Non-pigmented ciliary epithelial cell (primary cell): ENCODE measurements at regions not wholly inside any gene's neighbourhood (a gene's known extent, or its start where the extent isn't known, plus 50 kb on each side); places are given as distances from the start of the nearest gene placed in this dataset.

ENCODE experiments used
- DNase-seq: peaks from one replicate; pipeline ENCODE4 v3.0.0-alpha.2; 2010; ENCODE audit warnings: low read depth

DNA sequence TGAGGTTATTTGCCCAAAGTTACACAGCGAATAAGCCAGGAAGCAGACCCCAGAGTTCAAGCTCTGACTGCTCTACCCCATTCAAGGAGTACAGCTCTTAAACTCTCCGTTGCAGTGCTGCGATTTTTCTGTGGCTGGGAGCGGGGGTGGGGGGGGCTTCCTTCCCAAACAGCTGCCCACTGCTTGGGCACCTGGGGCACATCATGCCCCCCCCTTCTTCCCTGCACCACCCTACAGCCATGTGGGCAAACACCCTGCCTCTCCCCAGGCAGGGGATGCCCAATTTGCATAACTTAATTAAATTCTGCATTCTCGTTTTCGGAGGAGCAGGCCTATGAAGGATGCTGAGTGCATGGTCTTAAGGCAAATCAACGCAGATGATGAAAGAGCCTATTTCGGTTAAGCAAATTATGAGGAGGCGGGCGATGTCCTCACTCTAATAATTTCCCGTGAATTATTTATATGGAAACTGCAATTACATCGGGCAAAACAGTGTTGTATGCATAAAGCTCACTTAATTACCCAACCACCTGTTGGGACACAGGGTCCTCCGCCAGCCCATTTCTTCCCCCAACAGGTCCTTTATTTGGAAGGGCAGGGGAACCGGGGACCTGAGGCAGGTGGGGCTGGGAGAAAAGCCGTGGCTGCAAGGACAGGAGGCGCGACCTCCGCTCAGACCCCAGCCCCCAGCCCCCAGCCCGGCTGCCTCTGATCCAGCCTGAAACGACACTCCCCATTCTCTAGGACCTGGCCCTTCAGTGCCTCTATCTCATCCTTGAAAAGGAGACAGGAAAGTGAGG is 610.5 kb downstream of the BUD13 start:
- DNase-seq = no peak

- DNase-seq = no peak
Observed at GRCh38 chr11:116148645-116149044, 624.1 kb downstream of the BUD13 start.

- DNase-seq = no peak
Observed at GRCh38 chr11:116148056-116148455, 624.7 kb downstream of the BUD13 start.

DNA sequence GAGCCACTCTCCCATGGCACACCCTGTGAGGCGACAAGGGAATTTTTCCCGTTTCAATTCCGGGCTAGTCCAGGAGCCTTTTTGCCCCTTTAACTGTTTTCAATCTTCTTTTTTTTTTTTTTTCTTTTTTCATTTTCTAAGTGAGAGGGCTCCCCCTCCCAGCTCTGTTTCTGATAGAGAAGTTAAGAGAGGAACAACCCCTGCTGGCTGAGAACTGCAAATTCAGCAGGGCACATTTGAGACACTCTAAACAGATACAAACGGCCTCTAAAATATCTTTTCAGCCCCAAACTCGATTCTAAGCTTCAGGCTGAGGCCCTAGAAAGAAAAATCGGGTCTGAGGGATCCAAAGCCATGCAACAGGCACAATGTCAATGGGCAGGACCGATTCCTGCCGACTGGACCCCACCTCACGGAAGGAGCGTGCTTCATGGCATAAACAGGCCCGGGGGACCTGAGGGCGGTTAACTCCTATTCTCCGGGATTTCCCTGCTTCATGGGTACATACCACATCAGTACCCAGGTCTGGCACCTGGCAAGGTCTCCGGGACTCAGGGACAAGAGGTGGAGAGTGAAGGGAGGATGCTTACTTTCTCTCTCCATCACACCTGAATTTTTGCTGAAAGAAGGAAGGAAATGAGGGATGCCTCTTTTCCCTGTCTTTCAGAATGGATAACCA is 627.5 kb downstream of the BUD13 start:
- DNase-seq = no peak

- no peak for DNase-seq
Observed at GRCh38 chr11:116144387-116144958, 628.3 kb downstream of the BUD13 start.

GRCh38 chr11:116138280-116138679 is 634.1 kb upstream of the CADM1 start:
- no peak for DNase-seq

- DNase-seq = no peak
Observed at GRCh38 chr11:116137753-116138152, 633.5 kb upstream of the CADM1 start.

- no peak for DNase-seq
Observed at GRCh38 chr11:116136987-116137674, 632.9 kb upstream of the CADM1 start.

- DNase-seq = no peak
Observed at GRCh38 chr11:116135891-116136290, 631.7 kb upstream of the CADM1 start.

DNA sequence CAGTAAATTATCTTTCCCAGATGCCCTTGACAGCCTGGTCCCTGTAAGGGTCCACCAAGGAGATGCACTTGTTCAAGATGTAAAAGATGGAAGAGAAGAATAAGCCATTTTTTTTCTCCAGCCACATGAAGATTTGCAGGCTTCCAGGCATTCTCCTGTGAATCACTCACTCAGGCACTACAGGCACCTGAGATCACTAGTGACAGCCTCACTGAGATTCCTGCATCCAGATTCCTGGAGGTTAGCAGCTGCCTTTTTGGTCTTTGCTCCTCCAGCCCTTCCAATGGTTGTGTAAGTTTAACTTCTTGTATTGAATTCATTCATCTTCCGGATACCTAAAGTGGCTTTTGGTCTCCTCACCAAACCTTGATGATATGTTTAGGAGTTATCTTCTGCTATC is 630.2 kb upstream of the CADM1 start:
- DNase-seq = no peak

DNA sequence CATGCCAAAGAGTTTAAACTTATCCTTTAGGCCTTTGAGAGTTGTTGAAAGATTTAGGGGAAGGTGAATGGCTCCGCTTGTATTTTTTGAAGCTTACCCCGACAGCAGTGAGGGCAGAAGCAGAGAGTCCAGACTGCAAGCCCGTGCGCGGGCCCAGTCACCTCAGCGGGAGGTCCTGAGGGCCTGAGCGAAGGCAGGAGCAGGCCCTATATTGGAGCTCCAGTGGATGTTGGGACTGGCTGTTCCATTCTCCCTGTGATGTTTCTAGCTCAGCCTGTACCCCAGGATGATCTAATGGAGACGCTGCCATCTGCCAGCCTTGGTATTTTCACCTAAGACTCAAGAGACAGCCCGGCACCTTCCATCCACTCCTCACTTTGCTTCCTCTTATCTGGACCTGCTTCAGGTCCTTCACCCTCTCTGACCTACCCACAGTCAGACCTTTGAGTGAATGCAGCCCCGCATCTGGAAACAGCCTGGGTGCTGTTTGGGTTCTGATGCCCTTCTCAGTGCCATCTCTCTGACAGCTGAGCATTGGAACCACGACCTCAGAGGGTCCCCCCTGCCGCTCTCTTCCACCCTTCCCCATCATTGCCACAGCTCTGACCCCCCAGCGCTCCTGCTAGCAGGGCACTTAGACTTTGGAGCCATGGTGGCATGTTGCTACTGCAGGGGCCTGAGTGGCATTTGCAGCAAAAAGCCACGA is 628.2 kb upstream of the CADM1 start:
- DNase-seq = no peak

GRCh38 chr11:116130122-116130521 is 625.9 kb upstream of the CADM1 start:
- DNase-seq = no peak

DNA sequence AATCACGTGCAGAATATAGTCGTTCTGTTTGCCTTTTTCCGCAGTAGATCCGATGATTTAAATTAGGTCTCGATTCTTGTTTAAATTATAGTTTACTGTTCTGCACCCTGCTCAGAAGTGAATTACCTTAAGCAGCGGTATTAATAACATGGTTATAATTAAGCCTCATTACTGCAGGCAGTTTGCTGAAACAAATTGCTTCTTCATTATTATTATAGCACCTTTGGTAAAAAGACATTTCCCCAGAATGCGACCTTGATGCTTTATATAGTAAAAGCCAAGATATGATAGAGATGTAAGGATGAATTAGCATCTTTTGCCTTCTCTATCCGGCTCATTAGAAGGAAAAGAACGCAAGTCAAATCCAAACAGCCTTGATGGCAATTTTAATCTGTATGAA is 625.2 kb upstream of the CADM1 start:
- DNase-seq = no peak

- DNase-seq = no peak
Observed at GRCh38 chr11:116126562-116126961, 622.3 kb upstream of the CADM1 start.

GRCh38 chr11:116124922-116125714 is 620.9 kb upstream of the CADM1 start:
- DNase-seq = no peak

DNA sequence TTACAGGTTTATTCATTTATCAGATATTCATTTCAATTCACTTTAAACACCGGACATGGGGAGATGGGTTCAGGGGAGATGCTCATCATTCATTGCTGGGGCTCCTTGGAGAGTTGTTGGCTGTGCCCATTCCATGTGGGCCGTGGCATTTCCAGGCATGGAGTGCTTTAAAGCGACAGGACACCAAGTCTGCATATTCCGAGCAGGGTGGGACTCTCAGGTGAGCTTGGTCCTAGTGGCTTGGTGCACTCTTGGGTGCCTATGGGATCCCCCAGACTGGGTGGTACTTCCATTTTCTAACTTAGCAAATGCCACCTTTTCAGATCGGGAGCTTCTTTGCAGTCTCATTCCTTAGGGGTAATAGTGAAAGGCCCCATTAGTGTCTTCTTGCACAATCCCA is 619.5 kb upstream of the CADM1 start:
- DNase-seq = no peak

- DNase-seq = no peak
Observed at GRCh38 chr11:116122697-116123472, 618.7 kb upstream of the CADM1 start.

GRCh38 chr11:116119158-116119557 is 614.9 kb upstream of the CADM1 start:
- no peak for DNase-seq

DNA sequence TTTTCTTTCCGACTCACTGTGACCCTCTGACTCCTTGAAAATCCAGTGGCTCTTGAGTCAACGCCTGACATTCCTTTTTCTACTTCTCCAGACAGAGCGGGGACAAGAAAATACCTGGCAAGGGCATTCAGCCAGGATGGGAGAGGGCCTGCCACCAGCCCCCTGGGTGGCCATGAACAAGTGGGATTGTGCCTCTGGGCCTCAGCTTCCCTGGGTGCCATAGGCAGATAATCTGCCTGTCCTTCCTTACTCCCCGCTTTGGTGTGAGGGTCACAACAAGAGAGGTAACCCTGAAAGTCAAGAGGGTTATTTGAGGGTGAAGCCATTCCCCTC is 613.9 kb upstream of the CADM1 start:
- no peak for DNase-seq

DNA sequence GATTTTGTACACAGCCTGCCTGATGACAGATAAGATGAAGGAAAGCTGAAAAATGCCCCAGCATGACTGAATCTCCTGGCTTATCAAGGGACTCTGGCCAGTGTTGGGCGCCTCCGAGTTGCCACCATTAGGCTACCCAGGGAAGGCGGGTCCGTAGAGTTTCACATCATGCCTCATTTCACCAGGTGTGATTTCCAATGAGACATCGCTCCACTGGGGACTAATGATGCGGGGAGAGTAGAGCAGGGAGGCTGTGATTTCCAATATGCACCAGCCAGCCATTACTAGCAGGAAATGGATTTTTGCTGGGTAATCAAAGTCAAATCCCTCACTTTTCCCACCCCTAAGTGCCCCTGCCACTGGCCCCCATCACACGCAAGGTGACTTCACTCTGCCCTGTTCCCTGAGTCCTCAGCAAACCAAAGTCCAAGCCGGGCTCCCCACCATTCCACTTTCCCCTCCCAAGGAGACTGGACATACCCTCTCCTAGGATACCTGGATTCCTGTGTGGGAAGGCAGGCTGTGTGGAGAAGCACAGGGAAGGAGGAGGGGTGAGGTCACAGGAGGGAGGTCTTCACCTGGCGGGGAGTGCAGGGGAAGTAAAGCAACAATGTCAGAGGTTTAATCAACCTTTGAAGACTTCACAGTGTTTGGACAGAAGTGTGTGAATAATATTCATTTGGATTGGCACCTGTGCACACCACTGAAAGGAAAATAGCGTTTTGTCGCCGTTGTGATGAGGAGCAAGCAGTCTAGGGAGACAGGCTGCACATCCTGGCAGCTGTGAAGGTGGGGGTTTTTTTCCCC is 613.3 kb upstream of the CADM1 start:
- no peak for DNase-seq
